ENCODE measurements at regions not wholly inside any gene's neighbourhood (a gene's known extent, or its start where the extent isn't known, plus 50 kb on each side); places are given as distances from the start of the nearest gene placed in this dataset.

DNA sequence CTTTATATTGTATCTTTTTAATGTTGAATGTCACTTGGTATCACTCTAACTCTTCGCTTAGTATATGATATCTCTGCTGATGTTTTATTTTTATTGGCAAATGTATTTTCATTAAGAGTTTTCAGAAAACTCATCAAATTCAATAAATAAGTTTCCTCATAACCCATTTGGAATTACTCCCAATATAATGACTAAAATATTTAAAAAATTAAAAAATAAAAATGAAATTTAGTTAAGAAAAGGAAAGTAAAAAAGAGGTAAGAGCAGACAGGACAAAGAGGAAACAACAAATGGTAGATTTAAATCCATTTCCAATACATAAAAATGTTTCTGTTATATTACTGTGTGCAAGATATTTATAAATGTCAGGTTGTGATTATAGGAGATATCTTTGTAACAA is 548.9 kb upstream of the SPRY2 start:
- TF ChIP-seq, protein P1, sequence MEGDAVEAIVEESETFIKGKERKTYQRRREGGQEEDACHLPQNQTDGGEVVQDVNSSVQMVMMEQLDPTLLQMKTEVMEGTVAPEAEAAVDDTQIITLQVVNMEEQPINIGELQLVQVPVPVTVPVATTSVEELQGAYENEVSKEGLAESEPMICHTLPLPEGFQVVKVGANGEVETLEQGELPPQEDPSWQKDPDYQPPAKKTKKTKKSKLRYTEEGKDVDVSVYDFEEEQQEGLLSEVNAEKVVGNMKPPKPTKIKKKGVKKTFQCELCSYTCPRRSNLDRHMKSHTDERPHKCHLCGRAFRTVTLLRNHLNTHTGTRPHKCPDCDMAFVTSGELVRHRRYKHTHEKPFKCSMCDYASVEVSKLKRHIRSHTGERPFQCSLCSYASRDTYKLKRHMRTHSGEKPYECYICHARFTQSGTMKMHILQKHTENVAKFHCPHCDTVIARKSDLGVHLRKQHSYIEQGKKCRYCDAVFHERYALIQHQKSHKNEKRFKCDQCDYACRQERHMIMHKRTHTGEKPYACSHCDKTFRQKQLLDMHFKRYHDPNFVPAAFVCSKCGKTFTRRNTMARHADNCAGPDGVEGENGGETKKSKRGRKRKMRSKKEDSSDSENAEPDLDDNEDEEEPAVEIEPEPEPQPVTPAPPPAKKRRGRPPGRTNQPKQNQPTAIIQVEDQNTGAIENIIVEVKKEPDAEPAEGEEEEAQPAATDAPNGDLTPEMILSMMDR (tag by site-specific recombination; IDR thresholded peaks at IDR 0.05): no peak
- no peak for TF ChIP-seq ZNF132 (tag by site-specific recombination; IDR thresholded peaks at IDR 0.05; ENCODE audit: borderline replicate concordance)
- no peak for TF ChIP-seq ZFHX2 (tag by site-specific recombination; conservative IDR thresholded peaks at IDR 0.05)
- no peak for TF ChIP-seq ZBTB48 (tag by site-specific recombination; IDR thresholded peaks at IDR 0.05)
- no peak for TF ChIP-seq ZNF302 (tag by site-specific recombination; IDR thresholded peaks at IDR 0.05; ENCODE audit: low read depth)
- TF ChIP-seq ZNF221 (tag by site-specific recombination; IDR thresholded peaks at IDR 0.05; ENCODE audit: borderline replicate concordance): no peak
- TF ChIP-seq ZSCAN16 (tag by site-specific recombination; IDR thresholded peaks at IDR 0.05): no peak
- TF ChIP-seq SETDB1 (IDR thresholded peaks at IDR 0.05; ENCODE audit: insufficient read length, low read length): no peak
